Panc1 (cell line): ENCODE measurements at regions not wholly inside any gene's neighbourhood (a gene's known extent, or its start where the extent isn't known, plus 50 kb on each side); places are given as distances from the start of the nearest gene placed in this dataset.

Experiments used
- ATAC-seq: fragments of 200-7000 bp; cut with Tn5 transposase; 2 replicates; pipeline ENCODE4 v1.9.1; 2020; ENCODE audit warnings: mild to moderate bottlenecking, moderate library complexity
- BruUV-seq: library from RNA; stranded (reverse); fragments of 400-500 nt; replicated peaks from 2 replicates; lab custom pipeline; 2021; lab: Mats Ljungman, UMichigan
- CTCF ChIA-PET: fragments of 300-600 bp; sonication (Branson Sonifier 250); formaldehyde crosslinking; loops from one replicate; lab custom pipeline; 2022; ENCODE audit warnings: antibody characterized with exemption; lab: Charles Lee
- POLR2A ChIA-PET: fragments of 300-600 bp; sonication (Branson Sonifier 250); formaldehyde crosslinking; loops from one replicate; lab custom pipeline; 2022; ENCODE audit warnings: antibody characterized with exemption; lab: Charles Lee
- DNase-seq: peaks from one replicate; pipeline ENCODE4 v3.0.0-alpha.2; 2010; ENCODE audit warnings: low read depth, low spot score
- H3K27ac ChIP-seq: 2 replicates; pipeline ENCODE4 v1.5.1; 2011; ENCODE audit warnings: mild to moderate bottlenecking, low read length, inconsistent platforms
- H3K27me3 ChIP-seq: fragments of 200-500 bp; sonication (Bioruptor generic); 2 replicates; pipeline ENCODE4 v1.6.0; 2014; ENCODE audit warnings: low read length, inconsistent platforms; ENCODE audit not compliant: control insufficient read depth, insufficient read depth
- H3K36me3 ChIP-seq: fragments of 200-500 bp; sonication (Bioruptor generic); 2 replicates; pipeline ENCODE4 v1.5.1; 2014; ENCODE audit warnings: inconsistent platforms, mild to moderate bottlenecking, low read length, moderate library complexity; ENCODE audit not compliant: control insufficient read depth, insufficient read depth
- H3K4me1 ChIP-seq: 2 replicates; pipeline ENCODE4 v1.5.1; 2011; ENCODE audit warnings: inconsistent platforms, mild to moderate bottlenecking, low read length, moderate library complexity; ENCODE audit not compliant: control insufficient read depth, insufficient read depth
- H3K4me3 ChIP-seq, 2 experiments: 2 replicates each; pipeline ENCODE4 v1.5.1; 2011 to 2012; ENCODE audit warnings: low read depth in 2 of 2, low read length in 2 of 2, mild to moderate bottlenecking in 2 of 2, inconsistent platforms in 1 of 2, moderate library complexity in 1 of 2
- H3K9me3 ChIP-seq: fragments of 200-500 bp; sonication (Bioruptor generic); 2 replicates; pipeline ENCODE4 v1.5.1; 2014; ENCODE audit warnings: low read depth, mild to moderate bottlenecking, inconsistent platforms, low read length, moderate library complexity; ENCODE audit not compliant: control insufficient read depth, insufficient read depth
- CTCF ChIP-seq: fragments of 450-650 bp; IDR thresholded peaks from 2 replicates; pipeline ENCODE4 v1.5.1; 2017; ENCODE audit warnings: mild to moderate bottlenecking
- POLR2AphosphoS5 ChIP-seq: IDR thresholded peaks from 2 replicates; pipeline ENCODE4 v1.6.1; 2012; ENCODE audit warnings: mild to moderate bottlenecking, low read depth, low read length, moderate library complexity
- SIN3A ChIP-seq: IDR thresholded peaks from 2 replicates; pipeline ENCODE4 v1.6.1; 2012; ENCODE audit warnings: low read depth, mild to moderate bottlenecking, low read length, moderate library complexity, borderline replicate concordance; ENCODE audit not compliant: insufficient read depth
- TCF7L2 ChIP-seq: IDR thresholded peaks from 2 replicates; pipeline ENCODE4 v1.6.1; 2011; ENCODE audit warnings: mild to moderate bottlenecking, low read depth, low read length, inconsistent platforms
- in situ Hi-C: cut with HindIII; loops from 2 replicates; pipeline ENCODE4 v1.10.0; 2016; ENCODE audit warnings: low sequenced_read_pairs, low pct_unique_long_range_greater_than_20kb
- intact Hi-C: fragments of 100-400 bp; cut with micrococcal nuclease; formaldehyde crosslinking; loops from one replicate; pipeline ENCODE4 v1.10.0; 2022; ENCODE audit not compliant: unreplicated experiment
- TF ChIP-seq, protein P1 (sequence below), 2 experiments: IDR thresholded peaks; 2 replicates each; pipeline ENCODE4 v1.6.1; 2011 to 2012; ENCODE audit warnings: low read depth in 2 of 2, control low read depth in 1 of 2, low read length in 1 of 2, mild to moderate bottlenecking in 1 of 2, moderate library complexity in 1 of 2; ENCODE audit not compliant: insufficient read depth in 1 of 2

DNA sequence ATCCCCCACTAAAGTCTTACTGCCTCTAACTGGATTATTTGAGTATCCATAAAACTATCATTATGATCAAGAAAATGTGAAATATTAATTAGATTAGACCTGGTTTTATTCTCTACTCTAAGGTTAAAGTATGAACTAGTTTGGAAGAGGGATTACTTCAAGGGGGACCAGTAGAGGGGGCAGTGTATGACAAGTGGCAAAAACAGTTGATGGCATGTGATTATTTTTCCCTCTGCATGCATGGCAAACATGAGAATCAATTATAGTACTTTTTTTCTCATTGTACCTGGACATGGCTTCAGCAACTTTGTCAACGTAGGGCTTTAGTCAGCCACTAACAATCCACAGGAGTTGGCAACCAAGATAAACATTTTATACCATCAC, 145.0 kb upstream of the SLC38A2 start:
- in situ Hi-C loops: no loop called here
- CTCF ChIA-PET: no interaction called here
- intact Hi-C loops: no loop called here

DNA sequence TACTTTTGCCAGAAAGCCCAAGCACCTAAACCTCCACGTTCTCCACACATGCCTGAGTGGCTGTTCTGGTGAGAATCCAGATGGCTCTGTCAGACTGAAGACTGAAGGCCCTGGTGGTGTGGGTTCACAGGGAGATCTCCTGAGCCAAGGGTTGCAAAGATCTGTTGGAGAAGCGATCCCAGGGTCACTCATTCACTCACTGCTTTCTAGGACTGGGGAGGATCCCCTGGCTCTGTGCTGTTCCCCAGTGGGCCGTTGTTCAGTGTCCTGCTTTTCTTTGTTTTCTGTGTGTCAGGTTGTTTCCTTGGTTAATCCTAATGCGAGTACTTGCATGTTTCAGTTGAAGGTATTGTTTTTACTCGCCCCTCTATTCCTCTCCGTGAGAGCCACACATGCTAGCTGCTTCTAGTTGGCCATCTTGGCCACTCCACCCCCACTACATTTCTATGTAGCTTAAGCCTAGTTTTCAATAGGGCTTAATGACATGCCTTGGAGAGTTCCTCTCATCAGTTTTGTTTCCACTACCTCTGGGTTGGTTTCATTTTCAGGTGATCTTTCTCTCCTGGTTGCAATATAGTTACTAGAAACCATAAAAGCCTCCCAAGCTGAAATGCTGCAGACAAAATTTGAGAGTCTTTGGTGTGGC, 144.5 kb upstream of the SLC38A2 start:
- POLR2A ChIA-PET: no interaction called here
- Histone ChIP-seq H3K4me3 (no peak overlapping the region), H3K27me3 (no peaks in the 10 kb centered on the region), H3K4me1 (peaks cover 4% of the 10 kb centered on the region; the same call in 1 of the 2 replicates), H3K27ac (peak overlapping the region; percentile 54; the same call in 1 of the 2 replicates), H3K36me3 (no peaks in the 10 kb centered on the region), H3K9me3 (peaks cover 23% of the 10 kb centered on the region; the same call in 1 of the 2 replicates)
- intact Hi-C loops: no loop called here
- no TSS peak for BruUV-seq
- ATAC-seq (no peak), DNase-seq (no peak)
- in situ Hi-C loops: no loop called here
- TF ChIP-seq SIN3A (no peak), POLR2AphosphoS5 (no peak), CTCF (no peak), TCF7L2 (no peak)
- TF ChIP-seq, protein P1, sequence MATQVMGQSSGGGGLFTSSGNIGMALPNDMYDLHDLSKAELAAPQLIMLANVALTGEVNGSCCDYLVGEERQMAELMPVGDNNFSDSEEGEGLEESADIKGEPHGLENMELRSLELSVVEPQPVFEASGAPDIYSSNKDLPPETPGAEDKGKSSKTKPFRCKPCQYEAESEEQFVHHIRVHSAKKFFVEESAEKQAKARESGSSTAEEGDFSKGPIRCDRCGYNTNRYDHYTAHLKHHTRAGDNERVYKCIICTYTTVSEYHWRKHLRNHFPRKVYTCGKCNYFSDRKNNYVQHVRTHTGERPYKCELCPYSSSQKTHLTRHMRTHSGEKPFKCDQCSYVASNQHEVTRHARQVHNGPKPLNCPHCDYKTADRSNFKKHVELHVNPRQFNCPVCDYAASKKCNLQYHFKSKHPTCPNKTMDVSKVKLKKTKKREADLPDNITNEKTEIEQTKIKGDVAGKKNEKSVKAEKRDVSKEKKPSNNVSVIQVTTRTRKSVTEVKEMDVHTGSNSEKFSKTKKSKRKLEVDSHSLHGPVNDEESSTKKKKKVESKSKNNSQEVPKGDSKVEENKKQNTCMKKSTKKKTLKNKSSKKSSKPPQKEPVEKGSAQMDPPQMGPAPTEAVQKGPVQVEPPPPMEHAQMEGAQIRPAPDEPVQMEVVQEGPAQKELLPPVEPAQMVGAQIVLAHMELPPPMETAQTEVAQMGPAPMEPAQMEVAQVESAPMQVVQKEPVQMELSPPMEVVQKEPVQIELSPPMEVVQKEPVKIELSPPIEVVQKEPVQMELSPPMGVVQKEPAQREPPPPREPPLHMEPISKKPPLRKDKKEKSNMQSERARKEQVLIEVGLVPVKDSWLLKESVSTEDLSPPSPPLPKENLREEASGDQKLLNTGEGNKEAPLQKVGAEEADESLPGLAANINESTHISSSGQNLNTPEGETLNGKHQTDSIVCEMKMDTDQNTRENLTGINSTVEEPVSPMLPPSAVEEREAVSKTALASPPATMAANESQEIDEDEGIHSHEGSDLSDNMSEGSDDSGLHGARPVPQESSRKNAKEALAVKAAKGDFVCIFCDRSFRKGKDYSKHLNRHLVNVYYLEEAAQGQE (IDR thresholded peaks at IDR 0.05; ENCODE audit: insufficient read depth in 1 of 2, low read depth in 2 of 2, low read length in 1 of 2): no peak
- CTCF ChIA-PET: no interaction called here

More for the DNA sequence above, 145.0 kb upstream of the SLC38A2 start:
- peaks cover 23% of the 10 kb centered on the region; the same call in 1 of the 2 replicates for H3K9me3 ChIP-seq
- POLR2A ChIA-PET: no interaction called here
- H3K4me1 ChIP-seq: peaks cover 4% of the 10 kb centered on the region; the same call in 1 of the 2 replicates
- no peaks in the 10 kb centered on the region for H3K27me3 ChIP-seq
- no peak for DNase-seq
- H3K36me3 ChIP-seq: no peaks in the 10 kb centered on the region
- no peak overlapping the region for H3K4me3 ChIP-seq
- ATAC-seq: no peak
- BruUV-seq: no TSS peak
- peak overlapping the region; percentile 54; the same call in 1 of the 2 replicates for H3K27ac ChIP-seq
- peak; percentile 11; the same call in 1 of the 2 replicates for TF ChIP-seq CTCF
- no peak for TF ChIP-seq SIN3A
